Frontal cortex (tissue), 3 donors: ENCODE measurements at regions not wholly inside any gene's neighbourhood (a gene's known extent, or its start where the extent isn't known, plus 50 kb on each side); places are given as distances from the start of the nearest gene placed in this dataset.

ENCODE experiments used
- DNase-seq, 2 donors: peaks; one replicate each; pipeline ENCODE4 v3.0.0; 2012; ENCODE audit warnings: low spot score in 2 of 2
- FAIRE-seq: peaks from 2 replicates; lab custom pipeline; 2012; peaks lifted over from hg19 to GRCh38; lab: Jason Lieb, UNC
- donor health status: control.
- donor health status: control.
- donor health status: control.

DNA sequence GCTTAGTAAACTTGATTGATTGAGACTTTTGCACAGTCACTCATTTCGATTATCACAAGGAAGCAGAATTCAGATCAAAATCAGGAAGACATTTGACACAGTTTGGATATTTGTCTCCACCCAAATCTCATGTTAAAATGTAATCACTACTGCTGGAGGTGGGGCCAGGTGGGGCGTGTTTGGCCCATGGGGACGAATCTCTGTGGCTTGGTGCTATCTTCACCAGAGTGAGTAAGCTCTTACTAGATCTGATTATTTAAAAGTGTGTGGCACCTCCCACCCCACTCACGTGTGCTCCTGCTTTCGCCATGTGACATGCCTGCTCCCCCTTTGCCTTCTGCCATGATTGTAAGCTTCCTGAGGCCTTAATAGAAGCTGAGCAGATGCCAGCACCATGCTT lies 291.4 kb downstream of the PCNX1 start:
- no peak for FAIRE-seq
- no peak for DNase-seq

DNA sequence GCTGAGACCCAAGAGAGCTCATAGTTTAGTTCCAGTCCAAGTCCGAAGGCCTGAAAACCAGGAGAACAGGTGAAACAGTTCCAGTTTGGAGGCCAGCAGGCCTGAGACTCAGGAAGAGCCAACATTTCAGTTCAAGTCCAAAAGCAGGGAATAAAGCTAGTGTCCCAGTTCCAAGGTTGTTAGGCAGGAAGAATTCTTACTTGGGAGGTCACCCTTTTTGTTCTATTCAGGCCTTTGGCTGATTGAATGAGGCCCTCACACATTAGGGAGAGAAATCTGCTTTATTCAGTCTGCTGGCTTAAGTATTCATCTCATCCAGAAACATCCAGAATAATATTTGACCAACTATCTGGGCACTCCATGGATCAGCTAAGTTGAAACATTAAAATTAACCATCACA lies 294.6 kb downstream of the PCNX1 start:
- DNase-seq (no peak), FAIRE-seq (no peak)

DNA sequence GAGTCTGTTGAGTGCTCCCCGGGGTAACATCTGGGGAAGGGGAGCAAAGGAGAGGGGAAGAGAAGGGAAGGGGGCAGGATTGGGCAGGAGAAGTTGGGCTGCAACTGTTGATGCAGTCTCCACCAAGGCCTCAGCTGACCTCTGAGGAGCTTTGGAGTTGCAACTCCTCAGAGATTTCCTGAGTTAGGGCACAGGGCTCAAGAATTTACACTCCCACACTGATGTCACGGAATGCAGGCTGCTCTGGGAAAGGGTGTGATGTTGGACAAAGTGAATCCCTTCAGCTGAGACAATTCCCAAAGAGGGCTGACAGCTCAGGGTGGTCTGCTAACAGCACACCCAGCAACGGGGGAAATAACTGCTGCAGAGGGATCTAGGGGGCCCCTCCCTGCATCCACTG lies 295.6 kb downstream of the PCNX1 start:
- no peak for FAIRE-seq
- DNase-seq, result no peak

DNA sequence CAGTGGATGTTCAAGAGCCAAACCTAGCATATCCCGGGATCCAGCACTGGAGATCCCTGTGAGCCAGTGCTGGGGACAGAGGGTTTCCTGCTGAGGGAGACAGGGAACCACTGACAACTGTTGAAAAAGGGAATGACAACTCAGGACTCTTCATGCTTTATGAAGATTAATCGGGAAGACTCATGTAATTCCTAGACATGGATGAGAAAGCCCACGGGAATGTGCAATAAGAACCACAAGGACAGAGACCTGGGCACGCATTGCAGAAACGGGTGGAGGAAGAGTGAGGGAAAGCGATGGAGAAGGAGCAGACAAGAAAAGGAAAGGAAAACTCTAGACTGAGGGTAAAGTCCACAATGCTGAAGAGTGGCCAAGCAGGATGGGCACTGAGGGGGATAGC lies 296.0 kb downstream of the PCNX1 start:
- FAIRE-seq (no peak), DNase-seq (no peak)

DNA sequence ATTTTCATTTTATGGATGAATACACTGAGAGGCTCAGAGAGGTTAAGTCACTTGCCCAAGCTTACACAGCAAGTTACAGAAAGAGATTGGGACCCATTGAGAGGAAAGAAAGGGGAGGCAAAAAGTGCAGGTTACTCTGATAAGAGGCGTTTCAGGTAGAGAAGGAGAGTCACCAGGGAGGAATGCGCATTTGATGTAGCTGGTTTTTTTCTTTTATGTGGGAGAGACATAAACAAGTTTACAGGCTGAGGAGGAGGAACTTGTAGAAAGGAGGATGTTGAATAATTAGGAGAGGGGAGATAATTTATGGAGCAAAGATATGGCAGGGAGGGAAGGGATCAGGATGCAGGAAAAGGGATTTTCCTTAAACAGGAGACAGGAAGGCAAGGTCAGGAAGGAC lies 297.0 kb downstream of the PCNX1 start:
- FAIRE-seq, result no peak
- no peak for DNase-seq

DNA sequence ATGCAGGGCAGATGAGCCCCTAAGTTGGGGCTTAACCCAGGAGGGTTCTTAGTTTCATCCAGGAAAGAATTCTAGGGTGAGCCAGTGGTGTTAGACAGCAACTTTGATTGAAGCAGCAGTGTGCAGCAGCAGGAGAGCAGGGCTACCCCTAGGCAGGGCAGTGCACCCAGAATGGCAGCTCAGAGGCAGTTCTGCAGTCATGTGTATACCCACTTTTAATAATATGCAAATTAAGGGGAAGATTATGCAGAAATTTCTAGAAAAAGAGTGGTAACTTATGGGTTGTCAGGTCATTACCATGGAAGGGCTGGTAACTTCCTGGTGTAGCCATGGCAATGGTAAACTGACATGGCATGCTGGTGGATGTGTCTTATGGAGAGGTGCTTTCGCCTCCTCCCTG lies 297.5 kb downstream of the PCNX1 start:
- FAIRE-seq (no peak), DNase-seq (no peak)

DNA sequence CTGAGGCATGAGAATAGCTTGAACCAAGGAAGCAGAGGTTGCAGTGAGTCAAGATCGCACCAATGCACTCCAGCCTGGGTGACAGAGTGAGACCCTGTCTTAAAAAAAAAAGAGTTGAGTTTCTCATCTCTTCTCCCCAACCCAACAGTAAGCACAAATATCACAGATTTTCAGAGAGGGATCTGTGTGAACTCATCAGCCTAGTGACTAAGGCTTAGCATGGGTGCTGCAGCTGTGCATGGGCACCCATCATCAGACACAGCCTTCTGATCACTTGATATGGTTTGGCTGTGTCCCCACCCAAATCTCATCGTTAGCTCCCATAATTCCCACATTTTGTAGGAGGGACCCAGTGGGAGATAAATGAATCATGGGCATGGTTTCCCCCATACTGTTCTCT lies 298.9 kb downstream of the PCNX1 start:
- FAIRE-seq, result no peak
- DNase-seq, result no peak

DNA sequence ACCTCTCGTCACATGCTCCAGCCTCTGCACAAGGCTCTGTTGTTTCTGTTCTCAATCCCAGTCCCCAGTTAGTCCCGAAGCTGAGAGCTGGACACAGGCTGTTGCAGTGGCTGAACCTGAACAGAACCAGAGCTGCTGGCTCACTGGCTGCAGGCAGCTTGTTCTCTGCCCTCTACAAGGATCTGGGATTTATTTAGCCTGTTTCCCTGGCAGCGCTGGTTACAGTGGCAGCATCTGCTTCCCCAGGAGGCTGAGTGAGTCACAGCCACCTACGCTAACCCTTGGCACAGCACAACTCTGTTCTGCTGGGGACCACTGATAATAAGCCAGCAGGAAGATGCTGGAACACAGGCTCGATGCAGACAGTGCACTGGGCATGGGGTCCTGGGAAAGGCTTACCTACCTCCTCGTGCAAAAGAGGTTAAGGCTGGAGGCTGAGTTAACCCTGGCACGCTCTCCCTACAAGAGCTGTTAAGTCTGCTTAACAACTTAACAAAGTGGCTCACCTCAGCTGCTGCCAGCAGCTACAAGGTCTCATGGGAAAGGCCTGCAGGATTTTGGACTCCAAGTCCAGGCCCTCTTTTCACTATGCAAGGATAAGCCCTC lies 299.6 kb downstream of the PCNX1 start:
- no peak for FAIRE-seq
- DNase-seq, result peak in 1 of 2 donors; percentile 44

DNA sequence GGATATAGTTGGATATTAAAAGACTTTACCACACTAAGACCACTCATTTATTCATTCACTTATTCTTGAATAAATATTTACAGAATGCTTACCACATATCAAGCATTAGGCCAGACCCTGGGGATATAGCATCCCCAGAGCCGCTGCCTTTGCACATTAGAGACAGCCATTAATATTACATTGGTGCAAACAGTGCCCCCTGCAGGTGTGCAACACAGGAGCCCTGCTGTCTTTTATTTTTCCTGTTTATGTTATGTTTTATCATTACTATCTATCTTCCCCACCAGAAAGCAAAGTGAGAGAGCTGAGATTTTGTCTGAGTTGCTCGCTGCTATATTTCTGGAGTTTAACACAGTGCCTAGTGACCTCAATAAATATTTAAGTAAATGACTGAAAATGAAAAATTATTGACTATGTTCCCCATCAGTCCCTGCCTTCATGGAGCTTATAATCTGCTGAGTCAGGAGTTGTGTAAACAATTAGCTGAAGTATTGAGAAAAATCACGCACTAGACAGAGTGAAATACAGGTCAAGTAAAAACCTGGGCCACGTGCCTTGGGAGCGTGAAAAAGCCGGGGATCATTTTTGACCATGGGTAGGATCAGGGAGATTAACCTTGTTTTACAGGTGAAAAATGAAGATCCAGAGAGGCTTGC lies 301.6 kb downstream of the PCNX1 start:
- FAIRE-seq (no peak), DNase-seq (no peak)

DNA sequence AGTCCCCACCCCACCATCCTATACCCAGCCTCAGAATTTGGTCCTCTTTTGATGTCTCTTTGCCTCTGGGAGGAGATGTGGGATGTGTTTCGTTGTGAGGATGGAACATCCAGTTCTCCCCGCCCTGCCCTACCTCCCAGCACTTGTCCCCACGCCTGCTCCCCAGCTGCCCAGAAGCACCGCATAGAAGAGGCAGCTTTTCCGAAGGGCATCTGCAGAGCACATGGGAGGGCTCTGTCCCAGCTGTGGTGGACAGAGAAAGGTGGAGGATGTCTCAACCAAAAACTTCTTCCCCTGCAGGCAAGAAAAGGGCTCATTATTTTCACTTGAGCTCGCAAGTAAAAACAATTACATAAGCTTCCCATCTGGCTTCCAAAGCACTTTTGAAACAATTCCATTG lies 302.6 kb downstream of the PCNX1 start:
- FAIRE-seq (no peak), DNase-seq (no peak)

DNA sequence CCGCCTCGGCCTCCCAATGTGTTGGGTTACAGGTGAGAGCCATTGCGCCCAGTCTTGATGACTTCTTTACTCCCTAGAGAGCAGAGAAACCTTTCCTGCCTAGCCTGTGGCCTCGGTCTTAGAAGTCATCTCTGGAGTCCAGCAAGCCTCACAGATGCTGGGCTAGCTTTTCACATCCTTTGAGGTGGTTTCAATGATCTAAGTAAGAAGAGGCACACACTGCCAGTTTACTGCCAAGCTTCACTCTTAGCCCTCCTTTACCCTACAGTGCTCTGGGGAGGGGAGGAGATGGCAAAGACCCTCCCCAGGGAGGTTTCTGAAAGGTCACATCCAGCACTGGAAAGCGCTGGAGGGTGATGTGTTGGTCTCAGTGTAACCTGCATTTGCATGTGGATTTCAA lies 304.8 kb downstream of the PCNX1 start:
- FAIRE-seq (no peak), DNase-seq (no peak)

DNA sequence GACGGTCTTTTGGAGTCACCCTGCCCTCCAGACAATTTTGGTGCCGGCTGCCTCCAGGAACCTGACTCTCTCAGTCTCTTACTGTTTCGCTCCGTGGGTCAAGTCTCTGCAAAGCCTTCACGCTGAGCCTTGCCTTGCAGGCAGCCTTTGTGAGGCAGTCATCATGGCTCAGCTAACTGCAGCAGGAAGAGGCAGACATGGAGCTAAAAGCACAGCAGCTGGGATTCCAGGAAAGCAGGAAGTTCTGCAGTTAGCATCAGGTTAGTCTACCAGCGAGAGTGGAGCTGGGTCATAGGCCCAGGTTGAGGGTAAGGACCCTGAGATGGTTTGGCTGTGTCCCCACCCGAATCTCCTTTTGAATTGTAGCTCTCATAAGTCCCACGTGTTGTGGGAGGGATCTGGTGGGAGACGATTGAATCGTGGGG lies 305.4 kb downstream of the PCNX1 start:
- FAIRE-seq, result no peak
- no peak for DNase-seq

DNA sequence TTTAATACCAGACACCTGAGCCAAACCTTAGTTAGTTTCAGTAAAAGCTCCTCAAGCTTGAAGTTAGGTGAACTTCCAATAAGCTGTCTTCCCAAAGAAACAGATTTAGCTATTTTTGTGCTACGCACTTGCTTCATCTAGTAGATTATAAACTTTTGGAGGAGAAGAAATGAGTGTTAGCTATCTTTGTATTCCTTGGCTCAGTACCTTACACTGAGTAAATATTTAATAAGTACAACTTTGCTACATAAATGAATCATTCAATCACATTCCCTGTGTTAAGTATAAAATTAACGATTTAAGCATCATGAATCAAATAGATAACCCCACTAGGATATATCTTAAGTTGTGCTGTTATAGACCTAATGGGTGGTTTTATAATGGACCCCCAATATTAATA lies 307.0 kb downstream of the PCNX1 start:
- DNase-seq, result no peak
- no peak for FAIRE-seq

DNA sequence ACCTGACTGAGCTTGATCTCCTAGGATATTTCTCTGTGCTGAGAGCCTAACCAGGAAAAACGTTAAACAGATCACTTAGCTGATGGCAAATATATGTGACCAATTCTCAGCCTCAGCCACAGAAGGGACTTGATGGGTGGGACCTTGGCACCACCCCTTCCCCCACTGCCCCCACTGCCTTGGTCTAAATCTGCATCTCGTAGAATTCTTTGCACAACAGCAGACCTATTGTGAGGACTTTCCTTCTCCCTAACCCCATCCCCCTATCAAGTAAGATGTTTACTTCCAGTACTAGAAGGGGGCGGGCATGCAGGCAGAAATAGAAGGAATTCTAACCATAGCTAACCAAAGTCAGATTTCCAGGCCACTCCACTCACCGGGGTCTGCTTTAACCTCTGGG lies 313.2 kb downstream of the PCNX1 start:
- FAIRE-seq, result no peak
- no peak for DNase-seq

DNA sequence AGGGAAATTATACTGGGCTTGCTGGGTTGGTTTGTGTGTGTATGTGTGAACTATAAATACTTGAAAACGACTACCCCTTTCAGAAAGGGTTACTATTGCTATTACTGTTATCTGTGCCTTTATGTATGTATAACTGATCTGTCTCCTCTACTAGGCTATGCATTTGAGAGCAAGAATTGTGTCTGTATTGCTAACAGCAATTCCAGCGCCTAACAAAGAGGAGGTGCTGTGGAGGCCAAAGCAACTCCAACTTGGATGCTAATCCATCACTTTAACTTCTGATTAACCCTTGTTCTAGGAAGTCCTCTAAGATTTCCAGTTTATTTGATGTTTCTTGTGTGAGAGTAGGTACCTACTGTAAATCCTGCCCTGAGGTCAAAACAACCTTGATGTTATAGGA lies 313.9 kb downstream of the PCNX1 start:
- FAIRE-seq (no peak), DNase-seq (no peak)

DNA sequence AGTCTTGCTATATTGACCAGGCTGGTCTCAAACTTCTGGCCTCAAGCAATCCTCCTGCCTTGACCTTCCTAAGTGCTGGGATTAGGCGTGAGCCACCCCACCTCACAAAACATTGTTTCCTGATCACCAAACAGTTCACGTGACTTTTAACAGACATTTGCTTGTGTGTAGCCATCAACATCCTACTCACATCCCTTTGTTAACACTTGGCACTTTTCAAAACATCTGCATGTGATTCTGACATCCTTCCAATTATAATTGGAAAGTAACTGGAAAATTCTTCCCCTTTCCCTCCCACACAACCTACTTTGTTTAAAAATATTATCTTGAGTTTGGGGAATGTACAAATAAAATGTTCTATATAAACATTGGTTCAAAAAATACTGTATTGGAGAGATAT lies 317.9 kb downstream of the PCNX1 start:
- no peak for FAIRE-seq

DNA sequence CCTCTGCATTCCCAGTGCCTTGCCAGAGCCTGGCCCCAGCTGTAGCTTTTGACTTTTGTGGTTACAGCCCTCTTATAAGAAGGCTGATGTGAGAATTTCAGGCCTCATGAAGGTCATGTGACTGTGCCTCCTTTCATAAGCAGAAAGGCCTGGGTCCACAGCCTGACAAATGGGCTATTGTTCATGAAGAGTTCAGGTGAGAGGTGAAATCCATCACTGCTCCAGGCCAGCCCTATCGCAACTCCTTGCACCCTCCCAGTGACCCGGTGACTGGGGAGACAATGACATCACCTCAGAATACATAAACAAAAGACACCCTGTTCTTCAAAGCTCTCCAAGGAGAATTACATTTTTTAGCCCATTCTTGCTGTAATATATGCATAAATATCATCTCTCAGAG lies 321.5 kb downstream of the PCNX1 start:
- FAIRE-seq, result no peak
- DNase-seq, result no peak

More for the DNA sequence above, 317.9 kb downstream of the PCNX1 start:
- no peak for DNase-seq

DNA sequence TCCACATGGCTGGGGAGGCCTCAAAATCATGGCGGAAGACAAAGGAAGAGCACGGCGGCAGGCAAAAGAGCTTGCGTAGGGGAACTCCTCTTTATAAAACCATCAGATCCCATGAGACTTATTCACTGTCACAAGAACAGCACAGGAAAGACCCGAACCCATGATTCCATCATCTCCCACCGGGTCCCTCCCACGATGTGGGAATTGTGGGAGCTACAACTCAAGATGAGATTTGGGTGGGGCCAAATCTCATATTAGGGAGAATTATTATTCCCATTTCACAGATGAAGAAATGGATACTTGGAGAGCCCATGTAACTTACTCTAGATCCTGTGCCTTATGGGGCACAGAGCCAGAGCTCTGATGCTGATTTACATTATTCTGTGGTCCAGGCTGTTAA lies 322.6 kb downstream of the PCNX1 start:
- FAIRE-seq, result no peak
- no peak for DNase-seq

DNA sequence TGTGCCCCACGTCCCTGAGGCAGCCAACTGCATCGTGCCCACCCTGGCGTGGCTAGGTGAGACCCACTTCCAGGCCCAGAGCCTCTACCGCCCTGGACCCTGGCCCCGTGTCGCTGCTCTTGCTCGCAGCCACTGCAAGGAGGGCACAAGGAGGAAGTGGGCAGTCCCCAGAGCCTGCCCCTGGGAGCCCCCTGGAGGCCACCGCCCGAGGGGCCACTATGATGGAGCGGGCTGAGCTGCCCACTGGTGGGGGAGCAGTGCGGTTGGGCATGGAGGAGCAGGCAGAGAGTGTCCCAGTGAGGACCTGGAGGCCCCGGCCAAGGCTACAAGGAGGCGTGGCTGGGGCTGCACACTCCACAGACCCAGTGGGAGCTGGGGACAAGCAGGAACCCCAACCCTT lies 323.6 kb downstream of the PCNX1 start:
- DNase-seq (no peak), FAIRE-seq (no peak)

DNA sequence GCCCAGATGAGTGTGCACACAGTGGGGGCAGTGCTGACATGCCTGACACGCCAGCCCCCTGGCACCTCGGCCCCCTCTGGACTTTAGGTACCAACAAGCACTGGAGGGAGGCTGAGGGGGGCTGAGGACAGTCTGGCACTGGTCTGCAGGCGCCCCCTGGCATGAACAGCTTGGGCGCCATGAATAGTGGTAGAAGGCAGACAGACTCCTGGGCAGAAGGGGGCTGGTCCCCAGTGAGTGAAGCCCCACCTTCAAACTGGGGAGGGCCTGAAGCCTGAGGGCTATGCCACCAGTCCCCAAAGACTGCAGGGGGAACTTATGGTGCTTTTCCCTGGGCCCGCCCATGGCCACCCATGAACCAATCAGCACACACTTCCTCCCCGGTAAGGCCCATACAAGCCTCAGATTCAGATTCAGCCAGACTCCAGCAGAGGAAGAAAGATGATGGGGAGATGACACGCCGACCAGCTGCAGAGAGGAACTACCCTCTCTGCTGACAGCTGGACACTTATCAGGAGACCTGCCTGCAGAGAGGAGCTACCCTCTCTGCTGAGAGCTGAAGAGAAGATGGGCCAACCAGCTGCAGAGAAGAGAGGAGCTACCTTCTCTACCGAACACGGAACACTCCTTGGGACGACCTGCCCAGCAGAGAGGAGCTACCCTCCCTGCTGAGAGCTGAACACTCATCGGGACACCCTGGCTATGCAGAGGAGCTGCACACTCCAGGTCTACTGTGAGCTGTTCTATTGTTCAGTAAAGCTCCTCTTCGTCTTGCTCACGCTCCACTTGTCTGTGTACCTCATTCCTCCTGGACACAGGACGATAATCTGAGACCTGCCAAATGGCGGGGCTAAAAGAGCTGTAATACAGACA lies 324.5 kb downstream of the PCNX1 start:
- FAIRE-seq (no peak), DNase-seq (no peak)

DNA sequence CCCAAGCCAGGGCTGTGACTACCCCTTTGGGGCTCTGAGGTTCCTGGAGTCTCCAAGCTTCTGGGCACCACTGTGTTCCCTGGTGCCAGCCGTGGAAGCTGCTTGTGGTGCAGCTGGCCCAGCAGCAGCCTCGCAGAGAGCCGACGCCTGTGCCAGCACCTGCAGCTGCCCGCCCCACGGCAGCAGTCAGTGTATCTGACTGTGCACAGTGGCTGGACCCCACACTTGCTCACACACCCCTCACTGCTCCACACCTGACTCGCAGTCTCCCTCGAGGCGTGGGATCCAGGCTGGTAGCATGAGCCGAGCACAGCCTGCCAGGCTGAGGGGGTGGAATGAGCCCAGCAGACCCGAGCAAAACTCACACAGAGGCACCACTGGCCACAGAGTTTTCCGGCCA lies 325.2 kb downstream of the PCNX1 start:
- FAIRE-seq, result no peak

More for the DNA sequence above, 325.2 kb downstream of the PCNX1 start:
- DNase-seq, result no peak
